GM18909 (cell line): ENCODE measurements at regions not wholly inside any gene's neighbourhood (a gene's known extent, or its start where the extent isn't known, plus 50 kb on each side); places are given as distances from the start of the nearest gene placed in this dataset.

Source experiments
- ATAC-seq: cut with Tn5 transposase; IDR thresholded peaks from one replicate; pipeline ENCODE4 v1.9.1; 2021; ENCODE audit warnings: mild to moderate bottlenecking; ENCODE audit not compliant: unreplicated experiment, poor library complexity

DNA sequence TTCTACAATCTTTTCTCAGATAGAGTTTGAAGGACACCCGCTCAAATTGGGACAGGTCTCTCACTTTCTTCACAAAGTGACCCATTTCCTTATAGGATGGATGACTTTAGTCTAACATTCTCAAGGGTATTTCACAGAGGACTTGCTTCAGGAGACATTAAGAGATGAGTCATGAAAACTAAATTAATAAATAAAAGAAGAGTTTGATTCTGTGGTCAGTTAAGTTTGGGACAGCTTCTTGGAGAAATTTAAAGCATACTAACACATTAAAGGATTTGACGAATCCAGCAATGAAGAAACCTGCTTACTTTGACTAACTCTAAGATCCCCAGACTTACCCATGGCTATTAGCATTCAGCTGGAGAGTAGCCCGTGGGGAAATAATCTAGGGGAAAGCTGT, 95.6 kb upstream of the RAB3GAP2 start:
- ATAC-seq: no peak

DNA sequence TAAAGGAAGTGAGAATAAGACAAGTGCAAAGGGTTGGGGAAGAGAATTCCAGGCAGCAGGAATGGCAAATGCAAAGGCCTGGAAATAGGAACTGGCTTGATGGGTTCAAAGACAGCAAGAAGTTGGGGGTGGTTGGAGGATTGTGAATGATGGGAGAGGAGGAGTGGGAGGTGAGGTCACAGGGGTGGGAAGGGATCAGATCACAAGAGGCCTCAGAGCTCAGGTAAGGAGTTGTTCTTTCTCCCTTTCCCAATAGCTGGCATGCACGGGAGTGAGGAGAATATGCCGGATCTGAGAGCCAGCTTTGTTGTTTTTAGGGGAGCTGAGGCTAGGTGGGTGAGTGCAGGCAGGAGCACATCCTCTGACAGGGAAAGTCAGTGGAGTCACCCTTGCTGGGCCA, 94.0 kb upstream of the RAB3GAP2 start:
- no peak for ATAC-seq

DNA sequence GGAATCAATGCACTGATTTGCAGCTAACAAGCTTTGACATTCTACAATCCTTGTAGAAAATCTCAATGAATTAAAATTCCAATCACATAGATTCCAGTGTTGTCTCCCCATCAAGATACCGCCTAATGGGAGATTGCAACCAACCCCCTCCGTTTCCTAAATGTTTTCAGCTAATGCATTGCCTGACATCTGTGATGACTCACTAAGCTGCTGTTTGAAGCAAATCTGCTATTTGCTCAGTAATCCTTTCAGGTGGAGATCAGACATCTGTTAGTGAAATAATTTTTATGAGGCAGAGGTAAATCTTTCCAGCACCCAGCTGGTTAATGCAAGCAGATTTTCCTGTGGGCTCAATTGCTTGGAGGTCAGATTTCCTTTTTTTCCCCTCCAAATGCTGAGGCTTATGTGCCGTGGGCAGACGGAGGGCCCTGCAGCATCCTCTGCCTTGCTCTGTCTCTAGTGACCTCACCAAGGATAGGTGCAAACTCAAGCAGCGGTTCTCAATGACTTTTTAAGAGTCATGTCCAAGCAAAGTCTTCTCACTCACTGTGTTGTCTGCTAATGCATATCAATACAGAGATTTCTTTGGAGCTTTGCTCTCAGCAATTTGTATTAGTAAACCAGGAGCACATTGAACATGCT, 91.1 kb upstream of the RAB3GAP2 start:
- no peak for ATAC-seq

DNA sequence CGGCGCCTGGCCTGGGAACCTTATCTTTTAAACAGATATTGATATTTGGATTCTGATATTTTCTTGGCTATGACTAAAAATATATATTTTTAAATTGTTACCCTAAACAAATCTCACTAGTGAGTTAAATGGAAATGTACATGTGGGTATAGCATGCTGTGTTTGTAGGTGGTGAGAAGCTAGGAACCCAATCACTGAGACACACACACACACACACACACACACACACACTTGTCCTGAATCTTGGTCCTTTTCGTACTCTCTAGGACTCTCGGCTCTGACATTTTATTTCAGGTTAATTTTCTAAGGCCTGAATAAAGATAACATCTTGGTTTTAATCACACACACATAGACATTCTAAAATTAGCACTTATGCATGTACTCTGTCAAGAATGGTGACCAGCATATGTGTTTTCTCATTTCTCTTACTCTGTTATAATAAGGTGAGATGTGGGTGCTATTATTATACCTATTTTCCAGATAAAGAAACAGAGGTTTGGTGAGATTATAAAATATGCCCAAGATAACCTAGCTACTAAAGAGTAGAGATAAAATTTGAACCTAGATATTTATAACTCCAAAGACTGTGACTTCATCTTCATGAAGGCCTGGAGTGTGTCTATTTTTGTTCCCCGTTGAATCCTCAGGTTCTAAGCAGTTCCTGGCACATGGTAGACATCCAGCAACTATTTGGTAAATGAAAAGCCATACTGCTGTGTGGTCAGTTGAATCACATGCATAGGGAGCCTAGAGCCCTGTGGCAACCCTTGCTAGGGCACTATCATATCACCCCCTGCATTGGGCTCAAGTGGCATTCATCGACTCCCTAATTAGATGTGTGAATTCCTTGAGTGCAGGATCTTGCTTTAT, 85.0 kb upstream of the RAB3GAP2 start:
- ATAC-seq: no peak

DNA sequence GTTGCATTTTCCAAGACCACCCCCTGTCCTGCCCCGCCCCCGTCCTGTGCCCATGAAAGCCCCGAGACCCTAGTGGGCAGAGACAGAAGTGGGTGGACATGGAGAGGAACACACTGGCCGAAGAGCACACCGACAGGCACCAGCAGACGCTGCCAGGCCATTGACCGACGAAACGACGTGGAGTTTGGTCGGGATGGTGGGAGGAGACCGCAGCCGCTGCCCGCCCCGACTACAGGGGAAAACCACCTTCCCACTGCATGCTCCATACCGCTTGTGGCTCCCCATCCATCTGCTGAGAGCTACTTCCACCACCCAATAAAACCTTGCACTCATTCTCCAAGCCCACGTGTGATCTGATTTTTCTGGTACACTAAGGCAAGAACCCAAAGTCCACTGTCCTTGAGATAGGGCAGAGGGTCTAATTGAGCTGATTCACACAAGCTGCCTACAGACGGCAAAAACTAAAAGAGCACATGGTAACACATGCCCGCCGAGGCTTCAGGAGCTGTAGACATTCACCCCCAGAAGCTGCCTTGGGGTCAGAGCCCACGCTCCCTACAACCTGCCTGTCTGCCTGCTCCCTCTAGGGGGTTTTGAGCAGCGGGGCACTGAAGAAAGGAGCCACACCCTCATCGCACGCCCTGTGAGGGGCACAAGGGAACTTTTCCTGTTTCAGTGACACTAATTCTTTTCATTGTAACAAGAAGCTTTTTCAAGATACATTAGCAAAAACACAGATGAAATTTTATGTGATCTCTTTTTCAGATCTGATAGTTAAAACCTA, 81.2 kb upstream of the RAB3GAP2 start:
- ATAC-seq: no peak

DNA sequence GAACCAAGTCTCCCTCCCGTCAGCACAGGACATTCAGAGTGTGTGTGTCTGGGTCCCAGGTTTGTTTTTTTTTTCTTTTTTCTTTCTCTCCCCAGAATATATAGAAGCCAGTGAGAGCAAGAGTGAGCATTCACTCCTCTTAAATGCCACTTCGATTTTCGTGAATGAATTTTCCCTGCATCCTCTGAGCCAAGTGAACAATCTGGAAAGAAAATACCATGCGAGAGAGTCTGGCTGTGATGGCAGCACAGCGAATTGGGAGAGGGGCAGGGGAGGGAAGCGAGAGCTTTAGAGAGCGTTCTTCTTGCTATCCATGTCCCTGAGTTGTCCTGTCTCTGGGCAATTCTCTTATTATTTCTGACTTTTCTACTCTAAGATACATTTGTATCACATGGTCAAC, 76.0 kb upstream of the RAB3GAP2 start:
- ATAC-seq: no peak

DNA sequence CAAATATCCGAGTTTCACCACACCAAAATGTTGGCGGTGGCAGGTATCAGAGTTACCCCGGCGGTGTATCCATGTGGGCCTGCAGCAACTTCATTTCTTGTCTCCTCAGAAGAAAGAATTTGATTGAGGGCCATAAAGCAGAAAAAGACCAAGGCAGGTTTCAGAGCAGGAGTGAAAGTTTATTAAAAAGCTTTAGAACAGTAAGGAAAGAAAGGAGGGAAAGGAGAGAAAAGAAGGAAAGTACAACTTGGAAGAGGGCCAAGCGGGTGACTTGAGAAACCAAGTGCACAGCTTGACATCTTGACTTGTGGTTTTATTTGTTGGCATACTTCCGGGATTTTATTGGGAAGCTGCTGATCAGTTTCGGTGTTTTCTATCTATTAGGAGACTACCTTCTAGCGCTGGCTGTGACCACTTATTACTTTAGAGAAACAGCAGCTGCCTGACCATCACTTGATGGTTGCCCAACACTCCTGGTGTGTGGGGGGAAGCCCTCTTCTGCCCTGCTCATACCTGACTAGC, 75.5 kb upstream of the RAB3GAP2 start:
- no peak for ATAC-seq

DNA sequence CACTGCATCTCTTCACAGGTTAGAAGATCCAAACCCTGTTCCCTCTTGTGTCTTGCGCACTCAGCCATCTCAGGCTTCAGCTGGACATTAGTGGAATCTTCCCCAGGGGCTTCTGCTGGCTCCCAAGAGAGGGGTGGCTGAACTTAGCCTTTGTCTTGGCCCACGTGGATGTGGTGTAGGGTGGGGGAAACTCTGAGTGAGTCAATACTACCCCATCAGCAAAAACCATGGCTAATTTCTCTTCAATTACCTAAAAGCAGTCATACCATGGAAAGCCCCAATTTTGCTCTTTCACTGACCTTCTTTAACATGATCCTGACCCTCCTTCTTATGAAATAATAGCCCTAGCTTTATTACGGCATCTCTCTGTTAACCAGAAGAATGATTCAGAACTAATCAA, 72.5 kb upstream of the RAB3GAP2 start:
- ATAC-seq: no peak

DNA sequence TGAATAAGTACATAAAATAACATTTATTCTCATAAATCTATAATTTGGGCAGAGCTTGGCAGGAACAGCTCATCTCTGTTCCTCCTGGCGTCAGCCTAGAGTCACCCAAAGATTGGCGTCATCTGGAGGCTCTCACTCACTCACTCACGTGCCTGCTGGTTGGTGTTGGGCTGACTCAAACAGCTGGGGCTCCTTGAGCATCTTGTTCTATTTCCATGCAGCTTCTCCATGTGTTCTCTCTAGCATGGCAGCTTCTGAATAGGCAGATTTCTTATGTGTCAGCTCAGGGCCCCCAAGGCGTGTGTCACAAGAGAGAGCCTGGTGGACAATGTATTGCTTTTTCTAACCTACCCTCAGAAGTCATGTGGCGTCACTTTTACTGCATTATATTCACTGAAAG, 70.6 kb upstream of the RAB3GAP2 start:
- no peak for ATAC-seq

DNA sequence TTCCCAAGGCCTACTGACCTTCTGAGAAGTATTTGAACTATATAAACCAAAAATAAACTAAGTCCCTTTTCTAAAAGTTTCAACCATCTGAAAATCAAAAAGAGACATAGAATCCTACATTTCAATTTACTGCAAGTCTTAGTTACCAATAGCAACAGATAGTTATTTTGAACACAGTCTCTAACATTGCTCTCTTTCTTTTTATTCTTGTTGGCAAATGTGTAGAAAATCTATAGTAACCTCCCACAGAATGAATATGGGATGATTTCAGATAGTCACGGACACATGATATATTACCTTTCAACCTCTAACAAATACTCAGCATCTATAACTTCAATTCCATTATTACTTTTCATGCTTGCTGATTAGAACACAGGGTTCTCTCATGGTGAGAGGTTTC, 68.9 kb upstream of the RAB3GAP2 start:
- no peak for ATAC-seq

DNA sequence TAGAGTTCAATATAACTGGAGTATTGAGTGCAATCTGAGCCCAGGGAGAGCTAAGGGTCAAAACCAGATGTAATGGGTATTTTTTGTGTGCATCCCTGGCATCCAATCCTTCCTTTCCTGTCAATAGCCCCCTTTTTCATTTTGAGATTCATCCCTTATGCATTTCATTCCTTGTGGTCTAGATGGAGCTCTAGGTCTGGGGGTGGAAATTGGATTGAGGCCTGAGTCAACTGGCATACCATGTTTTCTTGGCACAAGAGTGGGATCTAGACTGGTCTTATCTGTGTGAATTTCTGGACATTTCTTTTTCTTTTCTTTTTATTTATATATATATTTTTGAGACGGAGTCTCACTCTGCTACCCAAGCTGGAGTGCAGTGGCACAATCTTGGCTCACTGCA, 67.3 kb upstream of the RAB3GAP2 start:
- no peak for ATAC-seq

DNA sequence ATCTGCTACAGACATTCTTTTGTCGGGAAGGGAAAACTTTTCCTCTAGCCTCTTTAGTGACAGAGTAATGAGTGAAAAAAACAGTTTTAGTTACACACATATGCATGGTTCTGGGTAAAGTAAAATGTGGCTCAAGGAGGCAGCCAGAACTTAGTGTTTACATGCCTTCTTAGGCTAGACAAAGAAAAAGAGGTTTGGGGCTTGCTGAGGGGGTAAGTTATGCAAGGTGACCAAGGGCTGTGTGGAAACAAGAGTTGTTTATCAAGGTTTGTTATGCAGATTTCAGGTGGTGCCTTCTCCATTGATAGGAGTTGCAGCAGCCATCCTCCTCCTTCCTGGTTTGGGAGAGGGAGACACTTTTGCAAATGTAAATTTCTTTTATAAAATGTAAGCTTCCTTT, 66.5 kb upstream of the RAB3GAP2 start:
- no peak for ATAC-seq

DNA sequence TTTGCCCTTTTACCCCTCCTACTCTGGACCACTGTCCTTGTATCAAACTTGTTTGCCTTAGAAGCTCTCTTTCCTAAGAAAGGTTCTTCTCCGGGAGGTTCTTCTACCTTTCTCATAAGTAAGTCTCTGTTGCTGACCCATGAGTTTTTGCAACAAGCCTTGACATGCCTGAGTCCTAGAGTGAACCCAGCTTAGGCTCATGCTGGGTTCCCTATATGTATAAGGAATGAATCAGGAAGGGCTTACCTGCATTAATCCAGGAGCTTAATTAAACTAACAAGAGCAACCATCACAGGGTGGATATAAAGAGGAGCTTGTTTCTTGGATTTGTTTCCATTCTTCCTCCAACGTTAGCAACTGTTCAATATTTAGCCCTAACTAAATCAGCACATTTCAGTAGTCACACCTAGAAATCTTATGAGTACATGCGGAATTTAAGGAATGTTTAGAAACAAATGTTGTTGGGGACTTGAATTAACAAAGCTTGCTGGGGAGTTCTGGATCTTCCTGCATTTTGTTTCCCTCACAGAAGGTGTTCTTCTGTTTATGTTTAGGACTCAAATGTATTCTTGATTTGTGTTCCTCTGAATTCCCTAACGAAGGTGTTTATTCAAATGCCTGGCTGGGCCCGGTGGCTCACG, 64.3 kb upstream of the RAB3GAP2 start:
- ATAC-seq: no peak

DNA sequence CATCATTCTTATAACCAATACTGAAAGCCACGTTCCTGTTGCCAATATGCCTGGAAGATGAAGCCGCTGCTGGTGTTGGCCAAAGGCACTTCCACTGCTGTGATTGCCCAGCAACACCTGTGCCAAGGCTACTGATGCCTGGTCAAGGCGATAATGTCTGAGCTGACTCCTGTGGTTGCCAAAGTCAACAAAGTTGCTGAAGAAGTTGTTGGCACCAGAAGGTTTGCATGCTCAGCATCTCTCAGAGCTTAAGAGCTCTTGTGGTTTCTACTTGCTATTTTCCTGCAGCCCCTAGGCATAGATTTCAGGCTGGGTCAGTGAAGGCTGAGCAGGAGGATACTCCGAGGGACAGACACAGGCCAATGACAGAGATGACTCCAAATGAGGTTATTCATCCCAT, 63.4 kb upstream of the RAB3GAP2 start:
- ATAC-seq: no peak

DNA sequence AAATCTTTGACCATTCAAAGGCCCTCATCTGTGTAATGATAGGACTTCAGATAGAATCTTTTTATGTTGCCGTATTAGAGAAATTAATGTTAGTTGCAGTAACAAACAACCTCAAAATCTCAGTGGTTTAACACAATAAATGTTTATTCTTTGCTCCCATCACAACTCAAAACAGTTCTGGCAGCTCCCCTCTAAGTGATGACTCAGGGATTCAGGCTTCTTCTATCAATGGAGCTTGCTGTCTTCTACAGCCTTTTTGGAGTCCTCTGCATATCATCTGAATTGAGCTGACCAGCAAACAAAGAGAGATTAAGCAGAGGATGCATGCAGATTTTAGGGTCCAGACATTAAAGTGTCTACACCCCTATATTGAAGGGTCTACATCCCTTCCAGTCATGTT, 59.1 kb upstream of the RAB3GAP2 start:
- no peak for ATAC-seq

DNA sequence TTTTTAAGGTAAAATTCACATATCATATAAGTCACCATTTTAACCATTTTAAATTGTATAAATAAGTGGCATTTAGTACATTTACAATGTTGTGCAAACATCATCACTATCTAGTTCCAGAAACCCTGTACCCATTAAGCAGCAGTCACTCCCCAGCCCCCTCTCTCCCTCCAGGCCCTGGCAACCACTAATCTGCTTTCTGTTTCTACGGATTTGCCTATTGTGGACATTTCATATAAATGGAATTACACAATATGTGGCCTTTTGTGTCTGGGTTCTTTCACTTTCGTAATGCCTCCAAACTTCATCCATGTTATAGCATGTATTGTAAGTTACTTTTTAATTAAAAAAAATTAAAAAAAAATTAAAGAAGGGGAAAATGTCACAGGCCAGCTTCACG, 58.0 kb upstream of the RAB3GAP2 start:
- no peak for ATAC-seq

DNA sequence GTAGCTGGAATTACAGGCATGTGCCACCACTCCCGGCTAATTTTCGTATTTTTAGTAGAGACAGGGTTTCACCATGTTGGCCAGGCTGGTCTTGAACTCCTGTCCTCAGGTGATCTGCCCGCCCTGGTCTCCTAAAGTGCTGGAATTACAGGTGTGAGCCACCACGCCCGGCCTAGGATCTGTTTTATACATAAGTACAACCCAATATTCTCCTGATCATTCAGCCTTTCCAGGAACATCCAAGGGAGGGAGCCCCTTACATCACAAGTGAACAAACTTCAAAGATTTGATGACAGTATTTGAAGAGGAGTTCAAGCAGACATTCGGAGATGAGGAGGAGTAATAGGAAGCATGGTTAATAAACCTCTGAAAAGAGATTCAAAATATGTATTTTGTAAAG, 54.9 kb upstream of the RAB3GAP2 start:
- ATAC-seq: no peak

DNA sequence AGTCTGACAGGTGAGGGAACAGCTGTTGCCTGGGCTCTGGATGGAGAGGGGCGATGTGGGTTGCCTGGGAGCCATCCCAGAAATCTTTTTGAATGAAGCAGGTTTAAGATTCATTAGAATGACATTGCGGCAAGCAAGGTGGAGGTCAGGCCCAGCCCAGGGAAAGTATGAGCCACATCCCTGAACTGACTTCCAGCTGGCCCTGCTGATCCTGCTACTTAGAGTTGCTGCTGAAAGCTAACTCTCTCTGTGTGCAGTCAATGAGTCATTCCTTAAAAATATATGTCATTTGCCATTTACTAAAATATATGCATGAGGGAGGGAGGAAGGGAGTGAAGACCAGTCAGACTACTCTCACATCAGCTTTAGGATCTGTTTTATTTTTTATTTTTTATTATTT, 54.3 kb upstream of the RAB3GAP2 start:
- ATAC-seq: no peak

DNA sequence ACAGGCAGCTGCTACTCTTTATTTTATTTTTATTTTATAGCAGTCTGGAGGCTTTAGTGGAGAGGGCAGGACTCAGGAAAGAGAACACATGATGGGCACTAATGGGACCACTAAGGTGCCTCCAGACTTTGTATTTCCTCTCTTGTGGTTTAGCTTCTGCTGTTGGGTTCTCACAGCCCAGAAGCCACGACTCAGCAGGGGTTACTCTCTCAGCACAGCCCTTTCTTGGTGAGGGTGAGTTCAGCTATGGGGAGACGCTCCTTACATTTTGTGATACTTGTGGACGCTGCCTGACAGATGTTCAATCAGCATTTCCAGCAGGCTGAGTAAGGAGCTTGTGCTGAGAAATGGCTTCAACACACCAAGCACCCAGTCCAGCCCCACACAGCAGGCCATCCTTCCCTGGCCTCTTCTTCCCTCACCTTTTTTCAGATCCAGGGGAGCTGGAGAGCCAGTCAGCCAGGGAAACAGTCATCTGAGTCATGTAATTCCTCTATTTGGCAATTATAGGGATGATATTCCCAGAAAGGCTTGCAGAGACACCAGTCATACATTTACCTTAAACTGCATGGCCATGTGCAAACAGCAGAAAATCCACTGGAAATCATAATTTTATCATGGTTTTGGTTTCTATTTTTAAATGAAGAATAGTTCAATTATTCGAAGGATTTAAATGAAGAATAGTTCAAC, 53.2 kb upstream of the RAB3GAP2 start:
- no peak for ATAC-seq

DNA sequence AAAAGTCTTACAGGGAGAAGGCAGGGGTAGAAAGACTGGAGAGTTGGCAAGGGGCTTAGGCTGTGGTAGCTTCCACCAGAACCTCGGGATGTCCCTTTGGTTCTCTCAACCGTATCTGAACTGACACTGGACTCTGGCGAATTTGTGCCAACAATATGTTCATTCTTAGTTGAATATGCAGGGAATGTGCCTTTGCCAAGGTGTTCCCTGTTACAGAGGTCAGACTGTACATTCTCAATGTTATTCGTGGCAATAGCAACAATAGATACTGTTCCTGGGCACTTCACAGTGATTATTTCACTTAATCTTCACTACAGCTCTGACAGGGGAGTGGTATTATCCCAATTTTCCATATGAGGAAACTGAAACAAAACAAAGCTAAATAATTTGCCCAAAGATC, 51.5 kb upstream of the RAB3GAP2 start:
- no peak for ATAC-seq
